ENCODE measurements at regions not wholly inside any gene's neighbourhood (a gene's known extent, or its start where the extent isn't known, plus 50 kb on each side); places are given as distances from the start of the nearest gene placed in this dataset.
A peak's percentile ranks its signal among the peaks of the same experiment; 100 is the strongest.

GRCh38 chr19:28020619-28021258 lies 1192.2 kb downstream of the UQCRFS1 start:
- H3K27me3 Mint-ChIP-seq (ENCODE audit: low read depth, poor library complexity), result peaks cover 6% of the 10 kb centered on the region
- H3K4me1 Mint-ChIP-seq, result peaks cover 5% of the 10 kb centered on the region
- TF ChIP-seq, protein P1, sequence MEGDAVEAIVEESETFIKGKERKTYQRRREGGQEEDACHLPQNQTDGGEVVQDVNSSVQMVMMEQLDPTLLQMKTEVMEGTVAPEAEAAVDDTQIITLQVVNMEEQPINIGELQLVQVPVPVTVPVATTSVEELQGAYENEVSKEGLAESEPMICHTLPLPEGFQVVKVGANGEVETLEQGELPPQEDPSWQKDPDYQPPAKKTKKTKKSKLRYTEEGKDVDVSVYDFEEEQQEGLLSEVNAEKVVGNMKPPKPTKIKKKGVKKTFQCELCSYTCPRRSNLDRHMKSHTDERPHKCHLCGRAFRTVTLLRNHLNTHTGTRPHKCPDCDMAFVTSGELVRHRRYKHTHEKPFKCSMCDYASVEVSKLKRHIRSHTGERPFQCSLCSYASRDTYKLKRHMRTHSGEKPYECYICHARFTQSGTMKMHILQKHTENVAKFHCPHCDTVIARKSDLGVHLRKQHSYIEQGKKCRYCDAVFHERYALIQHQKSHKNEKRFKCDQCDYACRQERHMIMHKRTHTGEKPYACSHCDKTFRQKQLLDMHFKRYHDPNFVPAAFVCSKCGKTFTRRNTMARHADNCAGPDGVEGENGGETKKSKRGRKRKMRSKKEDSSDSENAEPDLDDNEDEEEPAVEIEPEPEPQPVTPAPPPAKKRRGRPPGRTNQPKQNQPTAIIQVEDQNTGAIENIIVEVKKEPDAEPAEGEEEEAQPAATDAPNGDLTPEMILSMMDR (IDR thresholded peaks at IDR 0.05), result no peak
- DNase-seq, result no peak
- no peaks in the 10 kb centered on the region for H3K9me3 Mint-ChIP-seq
- no peak overlapping the region for H3K4me3 Mint-ChIP-seq
- H3K27ac Mint-ChIP-seq, result peak overlapping the region; percentile 15
- H3K36me3 Mint-ChIP-seq (ENCODE audit: low read depth), result no peaks in the 10 kb centered on the region

DNA sequence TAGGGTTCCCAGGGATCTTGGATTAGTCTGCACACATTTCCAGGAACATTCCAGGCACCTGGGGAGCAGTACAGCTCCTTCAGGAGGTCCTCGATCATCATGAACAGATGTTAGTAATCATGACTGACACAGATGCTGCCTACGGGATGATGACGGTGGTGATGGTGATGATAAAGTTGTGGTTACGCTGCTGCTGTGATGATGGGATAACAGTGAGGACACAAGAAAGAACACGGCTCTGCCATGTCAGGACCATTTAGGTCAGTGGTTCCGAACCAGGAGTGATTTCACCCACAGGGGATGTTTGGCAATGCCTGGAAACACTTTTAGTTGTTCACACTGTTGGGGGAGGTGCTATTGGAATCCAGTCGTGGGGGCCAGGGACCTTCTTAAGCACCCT lies 1193.0 kb downstream of the UQCRFS1 start:
- Mint-ChIP-seq H3K9me3 (no peaks in the 10 kb centered on the region), H3K4me3 (no peak overlapping the region), H3K27me3 (ENCODE audit: low read depth, poor library complexity) (peaks cover 8% of the 10 kb centered on the region), H3K36me3 (ENCODE audit: low read depth) (no peaks in the 10 kb centered on the region), H3K4me1 (peaks cover 5% of the 10 kb centered on the region), H3K27ac (no peak overlapping the region)
- TF ChIP-seq, protein P1 (IDR thresholded peaks at IDR 0.05), result no peak
- DNase-seq, result no peak

DNA sequence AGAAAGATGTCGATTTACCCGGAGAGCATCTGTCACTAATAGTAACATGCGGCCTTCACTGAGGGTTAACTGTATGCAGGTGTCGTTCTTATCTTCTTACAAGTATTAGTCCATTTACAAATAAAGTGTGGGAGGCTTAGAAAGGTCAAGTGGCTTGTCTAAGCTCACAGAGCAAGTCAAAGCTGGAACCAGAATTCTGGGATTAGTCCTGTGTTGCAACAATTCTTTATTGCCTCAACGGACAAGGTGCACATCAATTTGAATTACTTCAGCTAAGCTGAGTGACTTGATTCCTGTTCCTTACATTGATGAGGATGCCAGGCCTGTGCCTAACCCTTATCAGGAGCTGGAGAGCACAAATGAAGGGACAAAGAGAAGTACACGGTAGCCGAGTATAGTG lies 1193.6 kb downstream of the UQCRFS1 start:
- Mint-ChIP-seq H3K36me3 (ENCODE audit: low read depth) (no peaks in the 10 kb centered on the region), H3K27ac (peak overlapping the region; percentile 50), H3K9me3 (no peaks in the 10 kb centered on the region), H3K27me3 (ENCODE audit: low read depth, poor library complexity) (peaks cover 8% of the 10 kb centered on the region), H3K4me3 (no peak overlapping the region), H3K4me1 (peaks cover 5% of the 10 kb centered on the region)
- DNase-seq, result no peak
- TF ChIP-seq, protein P1 (IDR thresholded peaks at IDR 0.05), result no peak

DNA sequence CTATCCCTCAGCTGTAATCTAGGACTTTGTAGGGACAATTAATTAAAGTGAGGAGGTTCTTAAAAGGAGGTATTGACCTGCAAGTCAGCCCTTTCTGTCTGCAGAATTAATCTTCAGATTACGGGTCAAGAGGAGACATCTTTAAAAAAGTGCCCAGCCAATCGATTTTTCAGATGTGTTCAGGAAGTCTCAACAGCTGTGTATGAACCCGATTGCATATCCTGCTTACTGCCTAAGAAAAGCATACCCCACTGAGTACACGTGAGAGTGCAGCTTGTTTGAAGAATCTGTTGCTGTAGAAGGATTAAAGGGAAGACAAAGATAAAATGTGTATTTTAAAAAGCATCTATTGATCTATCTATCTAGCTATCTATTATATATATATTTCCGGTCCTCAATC lies 1194.5 kb downstream of the UQCRFS1 start:
- H3K36me3 Mint-ChIP-seq (ENCODE audit: low read depth), result no peaks in the 10 kb centered on the region
- peaks cover 8% of the 10 kb centered on the region for H3K27me3 Mint-ChIP-seq (ENCODE audit: low read depth, poor library complexity)
- no peak for DNase-seq
- H3K27ac Mint-ChIP-seq, result no peak overlapping the region
- TF ChIP-seq, protein P1 (IDR thresholded peaks at IDR 0.05), result no peak
- no peak overlapping the region for H3K4me3 Mint-ChIP-seq
- H3K9me3 Mint-ChIP-seq, result no peaks in the 10 kb centered on the region
- H3K4me1 Mint-ChIP-seq, result peaks cover 5% of the 10 kb centered on the region

GRCh38 chr19:28014615-28015405 lies 1198.1 kb downstream of the UQCRFS1 start:
- TF ChIP-seq, protein P1 (IDR thresholded peaks at IDR 0.05), result no peak
- Mint-ChIP-seq H3K27me3 (ENCODE audit: low read depth, poor library complexity) (peaks cover 5% of the 10 kb centered on the region), H3K27ac (no peak overlapping the region), H3K36me3 (ENCODE audit: low read depth) (no peaks in the 10 kb centered on the region), H3K9me3 (no peaks in the 10 kb centered on the region), H3K4me1 (no peaks in the 10 kb centered on the region), H3K4me3 (no peak overlapping the region)
- DNase-seq, result no peak
